Ovary (tissue), 7 donors: ENCODE measurements at regions not wholly inside any gene's neighbourhood (a gene's known extent, or its start where the extent isn't known, plus 50 kb on each side); places are given as distances from the start of the nearest gene placed in this dataset.

Experiments used
- DNase-seq, 5 donors: peaks; one replicate each; pipeline ENCODE4 v3.0.0-alpha.2; 2019 to 2020
- H3K27ac ChIP-seq, 2 donors: fragments of 200-600 bp; one replicate each; pipeline versions ENCODE4 v1.5.1 to v1.8.0; 2019 to 2022
- H3K27me3 ChIP-seq: fragments of 200-600 bp; one replicate; pipeline ENCODE4 v1.8.0; 2022
- H3K36me3 ChIP-seq: fragments of 200-600 bp; sonication (generic); one replicate; pipeline ENCODE4 v1.5.1; 2019
- H3K4me1 ChIP-seq: one replicate; pipeline ENCODE4 v1.8.1; 2013; ENCODE audit warnings: mild to moderate bottlenecking, moderate library complexity; ENCODE audit not compliant: insufficient read depth
- H3K4me3 ChIP-seq: fragments of 200-600 bp; sonication (generic); one replicate; pipeline ENCODE4 v1.5.1; 2017
- H3K9me3 ChIP-seq, 2 donors: fragments of 200-600 bp in 1 of 2; sonication (generic) in 1 of 2; one replicate each; pipeline versions ENCODE4 v1.5.1 to v1.8.1; 2013 to 2019; ENCODE audit warnings: mild to moderate bottlenecking in 1 of 2, moderate library complexity in 1 of 2
- CTCF ChIP-seq, 3 donors: fragments of 450-650 bp in 2 of 3; fragments of 200-600 bp in 1 of 3; IDR thresholded peaks; one replicate each; pipeline versions ENCODE4 v1.5.1 to v1.8.0; 2016 to 2022; ENCODE audit warnings: antibody characterized with exemption in 3 of 3, mild to moderate bottlenecking in 1 of 3
- EP300 ChIP-seq: sonication (generic); formaldehyde crosslinking; IDR thresholded peaks from one replicate; pipeline ENCODE4 v1.6.1; 2017; ENCODE audit warnings: antibody characterized with exemption
- POLR2A ChIP-seq: fragments of 450-650 bp; IDR thresholded peaks from one replicate; pipeline ENCODE4 v1.6.1; 2017; ENCODE audit warnings: antibody characterized with exemption, mild to moderate bottlenecking, moderate library complexity
- whole genome bisulfite sequencing, 3 donors: extraction: QIAGEN DNeasy Blood & Tissue Kit in 1 of 3; methylation state at CpG; one replicate each; pipeline versions ENCODE4 v1.1.5 to v1.1.7; 2013 to 2017; 5-methylcytosine and 5-hydroxymethylcytosine counted together
- intact Hi-C, 4 donors: fragments of 100-400 bp; cut with DNase I; formaldehyde crosslinking; loops; one replicate each; pipeline versions ENCODE4 v1.11.0 to v1.15.1; 2022 to 2023
- donor health status: DM: no; HTN: no; CAD: no; lungs with moderate emphysema.
- donor health status: DM: no; HTN: no; CAD: no.
- donor health status: Bipolar disorder and iron deficiency.
- donor health status: DM: no; HTN: no; CAD: no.
- donor health status: DM: yes; HTN: yes; CAD: no.

DNA sequence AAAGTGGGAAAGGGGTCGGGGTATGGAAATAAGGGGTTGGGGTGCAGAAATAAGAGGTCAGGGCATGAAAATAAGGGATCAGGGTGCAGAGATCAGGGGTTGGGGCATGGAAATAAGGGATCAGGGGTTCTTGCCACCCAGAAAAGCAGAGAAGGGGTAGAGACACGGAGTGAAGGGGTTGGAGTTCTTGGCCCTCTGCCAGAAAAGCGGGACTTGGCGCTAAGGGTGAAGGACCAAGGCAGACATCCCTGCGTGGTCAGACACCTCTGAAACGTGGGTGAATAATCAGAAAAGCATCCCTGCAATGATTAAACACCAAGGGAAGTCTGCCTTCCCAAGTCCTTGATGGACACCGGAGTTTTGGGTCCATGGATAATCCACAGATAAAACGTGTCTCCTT lies 1521.6 kb upstream of the SLC39A10 start:
- H3K27ac ChIP-seq = no peak overlapping the region
- no peaks in the 10 kb centered on the region for H3K4me1 ChIP-seq
- no peak overlapping the region for H3K4me3 ChIP-seq
- DNase-seq = no peak
- no peaks in the 10 kb centered on the region for H3K36me3 ChIP-seq
- WGBS, 3 donors = 78 to 85% (median 84%) methylated on average over 8 of the region's 8 CpGs
- H3K27me3 ChIP-seq = no peaks in the 10 kb centered on the region
- TF ChIP-seq EP300 (no peak), CTCF (IDR thresholded peaks at IDR 0.05) (no peak)
- H3K9me3 ChIP-seq = no peaks in the 10 kb centered on the region
- intact Hi-C loops = no loop called here

GRCh38 chr2:194128810-194129209 lies 1528.2 kb upstream of the SLC39A10 start:
- H3K4me1 ChIP-seq = no peaks in the 10 kb centered on the region
- no peak for DNase-seq
- H3K4me3 ChIP-seq = no peak overlapping the region
- TF ChIP-seq POLR2A = no peak
- no peak for TF ChIP-seq EP300
- no peak for TF ChIP-seq CTCF (IDR thresholded peaks at IDR 0.05)
- 79 to 91% (median 88%) methylated on average over 3 to 4 of the region's 4 CpGs for WGBS, 3 donors
- intact Hi-C loops = no loop called here
- no peak overlapping the region for H3K27ac ChIP-seq
- no peaks in the 10 kb centered on the region for H3K36me3 ChIP-seq
- H3K27me3 ChIP-seq = no peaks in the 10 kb centered on the region
- no peaks in the 10 kb centered on the region for H3K9me3 ChIP-seq

- no peaks in the 10 kb centered on the region for H3K27me3 ChIP-seq
- no peaks in the 10 kb centered on the region for H3K9me3 ChIP-seq
- no peak overlapping the region for H3K27ac ChIP-seq
- TF ChIP-seq CTCF (IDR thresholded peaks at IDR 0.05) = no peak
- no peaks in the 10 kb centered on the region for H3K36me3 ChIP-seq
- no peaks in the 10 kb centered on the region for H3K4me1 ChIP-seq
- intact Hi-C loops = no loop called here
- 84 to 90% (median 86%) methylated on average over 3 of the region's 3 CpGs for WGBS, 3 donors
- no peak for DNase-seq
- H3K4me3 ChIP-seq = no peak overlapping the region
Measured at GRCh38 chr2:194126418-194126817, 1530.6 kb upstream of the SLC39A10 start.

DNA sequence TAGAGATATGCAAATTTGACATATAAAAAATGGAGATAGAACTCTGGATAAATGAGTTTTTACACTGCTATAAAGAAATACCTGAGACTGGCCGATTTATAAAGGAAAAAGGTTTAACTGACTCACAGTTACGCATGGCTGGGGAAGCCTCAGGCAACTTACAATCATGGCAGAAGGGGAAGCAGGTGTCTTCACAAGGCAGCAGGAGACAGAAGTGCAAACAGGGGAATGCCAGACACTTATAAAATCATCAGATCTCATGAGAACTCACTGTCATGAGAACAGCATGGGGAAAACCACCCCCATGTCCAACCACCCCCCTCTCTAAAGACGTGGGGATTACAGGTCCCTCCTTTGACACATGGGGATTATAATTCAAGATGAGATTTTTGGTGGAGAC lies 1540.2 kb upstream of the SLC39A10 start:
- no peak for DNase-seq
- TF ChIP-seq EP300 (no peak), CTCF (IDR thresholded peaks at IDR 0.05) (no peak), POLR2A (no peak)
- WGBS, 3 donors = 72 to 75% (median 74%) methylated on average over 3 of the region's 3 CpGs

DNA sequence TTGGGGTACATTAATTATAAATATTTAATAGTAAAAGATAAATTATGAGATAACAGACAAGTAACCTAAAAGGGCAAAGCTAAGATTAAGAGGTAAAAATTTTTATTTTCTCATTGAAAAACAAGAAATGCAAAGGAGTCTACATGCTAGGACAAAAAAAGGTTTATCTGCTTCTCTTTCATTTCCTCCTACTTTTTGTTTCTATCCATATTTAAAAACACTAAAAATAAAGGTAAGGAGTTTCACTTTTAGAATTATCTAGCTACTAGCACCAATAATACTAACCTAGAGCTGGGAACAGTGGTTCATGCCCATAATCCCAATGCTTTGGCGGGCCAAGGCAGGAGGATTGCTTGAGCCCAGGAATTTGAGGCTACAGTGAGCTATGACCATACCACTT lies 1551.7 kb upstream of the SLC39A10 start:
- TF ChIP-seq EP300 = no peak
- TF ChIP-seq CTCF (IDR thresholded peaks at IDR 0.05) = no peak
- TF ChIP-seq POLR2A = no peak
- Histone ChIP-seq H3K27me3 (no peaks in the 10 kb centered on the region), H3K4me1 (no peaks in the 10 kb centered on the region), H3K27ac (no peak overlapping the region), H3K9me3 (no peaks in the 10 kb centered on the region), H3K36me3 (no peaks in the 10 kb centered on the region), H3K4me3 (no peak overlapping the region)
- WGBS, 3 donors = 89 to 97% (median 94%) methylated on average over 1 of the region's 1 CpG
- intact Hi-C loops = no loop called here
- DNase-seq = no peak

More for the DNA sequence above, 1540.2 kb upstream of the SLC39A10 start:
- intact Hi-C loops = no loop called here
- Histone ChIP-seq H3K4me1 (no peaks in the 10 kb centered on the region), H3K27ac (no peak overlapping the region), H3K4me3 (no peak overlapping the region), H3K36me3 (no peaks in the 10 kb centered on the region), H3K27me3 (no peaks in the 10 kb centered on the region), H3K9me3 (no peaks in the 10 kb centered on the region)
